ENCODE measurements at regions not wholly inside any gene's neighbourhood (a gene's known extent, or its start where the extent isn't known, plus 50 kb on each side); places are given as distances from the start of the nearest gene placed in this dataset.

- H3K4me1 Mint-ChIP-seq: no peaks in the 10 kb centered on the region
- H3K9me3 Mint-ChIP-seq: peaks cover 0 to 11% (median 4%) of the 10 kb centered on the region in 6 donors
- no peaks in the 10 kb centered on the region for H3K36me3 Mint-ChIP-seq
- no peak for DNase-seq
- no peak overlapping the region for H3K4me3 Mint-ChIP-seq
- H3K27me3 Mint-ChIP-seq (ENCODE audit: low read depth in 3 of 3): peaks cover 0 to 7% (median 2%) of the 10 kb centered on the region in 3 donors
- no peak overlapping the region for H3K27ac Mint-ChIP-seq
Observed at GRCh38 chrX:98523026-98523425, 1639.3 kb downstream of the RPA4 start.

GRCh38 chrX:98523521-98523920, 1639.8 kb downstream of the RPA4 start:
- Mint-ChIP-seq H3K27ac (no peak overlapping the region), H3K36me3 (no peaks in the 10 kb centered on the region), H3K4me3 (no peak overlapping the region), H3K9me3 (peaks cover 0 to 11% (median 4%) of the 10 kb centered on the region in 6 donors), H3K4me1 (no peaks in the 10 kb centered on the region), H3K27me3 (ENCODE audit: low read depth in 3 of 3) (peaks cover 0 to 7% (median 2%) of the 10 kb centered on the region in 3 donors)
- no peak for DNase-seq

- Mint-ChIP-seq H3K36me3 (no peaks in the 10 kb centered on the region), H3K4me1 (no peaks in the 10 kb centered on the region), H3K9me3 (peaks cover 0 to 6% (median 3%) of the 10 kb centered on the region in 6 donors), H3K27me3 (ENCODE audit: low read depth in 3 of 3) (peaks cover 1 to 9% (median 5%) of the 10 kb centered on the region in 3 donors), H3K4me3 (no peak overlapping the region), H3K27ac (no peak overlapping the region)
- DNase-seq: no peak
Observed at GRCh38 chrX:98548519-98548918, 1664.8 kb downstream of the RPA4 start.

- Mint-ChIP-seq H3K4me3 (no peak overlapping the region), H3K27ac (no peak overlapping the region), H3K27me3 (ENCODE audit: low read depth in 3 of 3) (no peaks in the 10 kb centered on the region), H3K36me3 (no peaks in the 10 kb centered on the region), H3K4me1 (no peaks in the 10 kb centered on the region), H3K9me3 (peaks cover 0 to 5% (median 2%) of the 10 kb centered on the region in 6 donors)
- DNase-seq: no peak
Observed at GRCh38 chrX:98568795-98569194, 1685.1 kb downstream of the RPA4 start.

GRCh38 chrX:98605941-98606340, 1722.2 kb downstream of the RPA4 start:
- H3K9me3 Mint-ChIP-seq: peaks cover 0 to 5% (median 3%) of the 10 kb centered on the region in 6 donors

GRCh38 chrX:98607739-98608138, 1724.0 kb downstream of the RPA4 start:
- Mint-ChIP-seq H3K27ac (no peak overlapping the region), H3K4me1 (no peaks in the 10 kb centered on the region), H3K36me3 (no peaks in the 10 kb centered on the region), H3K27me3 (ENCODE audit: low read depth in 3 of 3) (peaks cover 0 to 5% (median 0%) of the 10 kb centered on the region in 3 donors), H3K9me3 (peaks cover 0 to 5% (median 1%) of the 10 kb centered on the region in 6 donors), H3K4me3 (no peak overlapping the region)
- DNase-seq: no peak

More at GRCh38 chrX:98605941-98606340, 1722.2 kb downstream of the RPA4 start:
- Mint-ChIP-seq H3K27me3 (ENCODE audit: low read depth in 3 of 3) (peaks cover 0 to 5% (median 2%) of the 10 kb centered on the region in 3 donors), H3K27ac (no peak overlapping the region), H3K36me3 (no peaks in the 10 kb centered on the region), H3K4me3 (no peak overlapping the region), H3K4me1 (no peaks in the 10 kb centered on the region)
- DNase-seq: no peak

- Mint-ChIP-seq H3K36me3 (no peaks in the 10 kb centered on the region), H3K4me3 (no peak overlapping the region), H3K4me1 (no peaks in the 10 kb centered on the region), H3K27ac (no peak overlapping the region), H3K27me3 (ENCODE audit: low read depth in 3 of 3) (peaks cover 0 to 2% (median 2%) of the 10 kb centered on the region in 3 donors), H3K9me3 (peaks cover 0 to 7% (median 0%) of the 10 kb centered on the region in 6 donors)
- no peak for DNase-seq
Observed at GRCh38 chrX:98627645-98628044, 1743.9 kb downstream of the RPA4 start.

- no peak overlapping the region for H3K4me3 Mint-ChIP-seq
- no peak overlapping the region for H3K27ac Mint-ChIP-seq
- DNase-seq: no peak
- H3K9me3 Mint-ChIP-seq: peaks cover 0 to 4% (median 2%) of the 10 kb centered on the region in 6 donors
- H3K4me1 Mint-ChIP-seq: no peaks in the 10 kb centered on the region
- H3K27me3 Mint-ChIP-seq (ENCODE audit: low read depth in 3 of 3): peaks cover 0 to 15% (median 0%) of the 10 kb centered on the region in 3 donors
- no peaks in the 10 kb centered on the region for H3K36me3 Mint-ChIP-seq
Observed at GRCh38 chrX:98637451-98637850, 1753.7 kb downstream of the RPA4 start.

- Mint-ChIP-seq H3K27ac (no peak overlapping the region), H3K9me3 (peaks cover 0 to 4% (median 0%) of the 10 kb centered on the region in 6 donors), H3K27me3 (ENCODE audit: low read depth in 3 of 3) (peaks cover 0 to 3% (median 0%) of the 10 kb centered on the region in 3 donors), H3K36me3 (no peaks in the 10 kb centered on the region), H3K4me1 (no peaks in the 10 kb centered on the region), H3K4me3 (no peak overlapping the region)
- no peak for DNase-seq
Observed at GRCh38 chrX:98646351-98646750, 1762.6 kb downstream of the RPA4 start.

GRCh38 chrX:98654565-98654964, 1755.5 kb downstream of the PCDH19 start:
- Mint-ChIP-seq H3K36me3 (no peaks in the 10 kb centered on the region), H3K27me3 (ENCODE audit: low read depth in 3 of 3) (peaks cover 0 to 2% (median 2%) of the 10 kb centered on the region in 3 donors), H3K27ac (no peak overlapping the region), H3K4me1 (no peaks in the 10 kb centered on the region), H3K9me3 (peaks cover 0 to 8% (median 3%) of the 10 kb centered on the region in 6 donors), H3K4me3 (no peak overlapping the region)
- no peak for DNase-seq

All from immature natural killer cell (primary cell).